T-helper 17 cell (primary cell): ENCODE measurements at regions not wholly inside any gene's neighbourhood (a gene's known extent, or its start where the extent isn't known, plus 50 kb on each side); places are given as distances from the start of the nearest gene placed in this dataset.

ENCODE experiments used
- ATAC-seq: fragments of 150-1000 bp; cut with Tn5 transposase; 2 replicates; pipeline ENCODE4 v1.10.0; 2021; ENCODE audit warnings: mild to moderate bottlenecking, moderate library complexity
- DNase-seq, 3 donors: peaks; one replicate each; pipeline versions ENCODE4 v3.0.0 to v3.0.0-alpha.2; 2020 to 2021
- H3K9me3 ChIP-seq: one replicate; pipeline ENCODE4 v1.7.0; 2013; ENCODE audit warnings: low read length, mild to moderate bottlenecking; ENCODE audit not compliant: control insufficient read depth, poor library complexity, severe bottlenecking
- H3K27ac Mint-ChIP-seq: one replicate; pipeline ENCODE4 v1.8.0; 2022; ENCODE audit warnings: mild to moderate bottlenecking, moderate library complexity, mixed read lengths
- H3K27me3 Mint-ChIP-seq: one replicate; pipeline ENCODE4 v1.8.0; 2022; ENCODE audit warnings: mixed read lengths
- H3K36me3 Mint-ChIP-seq: one replicate; pipeline ENCODE4 v1.8.0; 2022; ENCODE audit warnings: low read depth, mixed read lengths
- H3K4me1 Mint-ChIP-seq: one replicate; pipeline ENCODE4 v1.8.0; 2022; ENCODE audit warnings: mild to moderate bottlenecking, mixed read lengths
- H3K4me3 Mint-ChIP-seq: one replicate; pipeline ENCODE4 v1.8.0; 2022; ENCODE audit warnings: mild to moderate bottlenecking, moderate library complexity, mixed read lengths

DNA sequence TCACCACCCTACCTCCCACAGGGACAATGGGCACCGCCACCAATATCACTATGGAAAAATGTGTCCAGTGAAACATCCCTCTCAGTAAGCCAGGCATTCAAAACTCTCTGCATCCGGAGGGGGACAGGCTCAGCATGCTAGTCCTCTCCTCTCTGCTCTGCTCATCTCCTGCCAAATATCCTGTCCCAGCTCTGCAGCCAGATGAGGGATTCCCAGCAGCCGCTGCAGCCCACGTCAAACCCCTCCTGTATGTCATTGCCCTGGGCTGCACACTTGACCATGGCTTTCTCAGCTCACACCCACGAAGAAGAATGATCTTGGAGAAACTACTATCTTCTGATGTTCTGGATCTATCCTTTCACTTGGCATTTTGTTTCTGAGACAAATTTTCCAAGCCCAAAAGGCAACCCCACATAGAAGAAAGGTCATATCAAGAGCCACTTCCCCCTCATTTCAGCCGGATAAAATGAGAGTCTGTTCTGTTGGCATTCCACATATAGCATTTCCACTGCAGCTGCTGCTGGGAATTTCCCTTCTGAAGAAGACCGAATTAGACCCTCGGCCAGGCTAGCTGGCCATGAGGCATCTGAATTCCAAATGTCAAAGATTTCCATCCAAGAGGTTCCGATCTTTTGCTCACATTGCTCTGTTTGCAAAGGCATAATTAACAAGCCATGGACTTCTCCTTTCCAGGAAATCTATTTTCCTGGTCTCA lies 338.0 kb downstream of the ACTL7B start:
- ATAC-seq, result no peak
- no peaks in the 10 kb centered on the region for H3K4me1 Mint-ChIP-seq

DNA sequence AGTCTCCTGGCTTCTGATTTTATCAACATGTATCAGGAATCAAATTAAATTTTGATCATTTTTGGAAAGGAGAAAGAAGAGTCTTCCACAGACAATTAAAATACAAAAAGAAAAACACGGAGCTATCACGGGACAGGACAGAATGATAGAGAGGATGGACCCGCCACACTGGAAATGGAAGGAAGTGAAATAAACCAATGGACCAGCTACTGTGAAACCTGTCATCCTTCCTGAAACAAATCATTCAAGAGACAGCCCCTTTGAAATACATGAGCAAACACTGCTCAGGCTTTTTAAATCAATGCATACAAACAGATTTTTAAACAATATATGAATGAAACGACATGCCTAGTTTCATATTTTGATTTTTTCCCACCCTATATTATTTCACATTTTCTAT lies 339.4 kb downstream of the ACTL7B start:
- DNase-seq, result no peak
- Mint-ChIP-seq H3K27me3 (no peaks in the 10 kb centered on the region), H3K36me3 (peaks cover 2% of the 10 kb centered on the region), H3K4me1 (no peaks in the 10 kb centered on the region), H3K4me3 (no peak overlapping the region), H3K27ac (no peak overlapping the region)
- ATAC-seq, result no peak
- H3K9me3 ChIP-seq, result no peaks in the 10 kb centered on the region

More for the DNA sequence above, 338.0 kb downstream of the ACTL7B start:
- Mint-ChIP-seq H3K36me3 (peaks cover 2% of the 10 kb centered on the region), H3K27me3 (no peaks in the 10 kb centered on the region), H3K4me3 (no peak overlapping the region), H3K27ac (no peak overlapping the region)
- H3K9me3 ChIP-seq, result no peaks in the 10 kb centered on the region
- DNase-seq, result no peak

DNA sequence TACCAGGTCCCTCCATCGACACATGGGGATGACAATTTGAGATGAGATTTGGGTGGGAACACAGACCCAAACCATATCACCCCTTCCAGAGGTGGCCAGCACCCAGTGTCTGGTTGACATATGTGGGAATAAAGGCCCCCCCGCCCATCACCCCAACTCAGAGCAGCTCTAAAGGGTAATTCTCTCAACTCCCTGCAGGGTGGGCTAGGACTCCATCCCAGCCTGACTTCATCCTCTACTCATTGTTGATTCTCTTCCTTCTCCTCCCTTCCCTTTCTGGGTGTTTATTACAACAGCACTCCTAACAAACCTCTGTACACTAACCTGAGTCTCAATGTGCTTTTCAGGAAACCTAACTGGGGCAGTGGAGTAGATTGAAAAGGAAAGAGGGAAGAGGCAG lies 339.9 kb downstream of the ACTL7B start:
- Mint-ChIP-seq H3K4me3 (no peak overlapping the region), H3K36me3 (peaks cover 2% of the 10 kb centered on the region)

DNA sequence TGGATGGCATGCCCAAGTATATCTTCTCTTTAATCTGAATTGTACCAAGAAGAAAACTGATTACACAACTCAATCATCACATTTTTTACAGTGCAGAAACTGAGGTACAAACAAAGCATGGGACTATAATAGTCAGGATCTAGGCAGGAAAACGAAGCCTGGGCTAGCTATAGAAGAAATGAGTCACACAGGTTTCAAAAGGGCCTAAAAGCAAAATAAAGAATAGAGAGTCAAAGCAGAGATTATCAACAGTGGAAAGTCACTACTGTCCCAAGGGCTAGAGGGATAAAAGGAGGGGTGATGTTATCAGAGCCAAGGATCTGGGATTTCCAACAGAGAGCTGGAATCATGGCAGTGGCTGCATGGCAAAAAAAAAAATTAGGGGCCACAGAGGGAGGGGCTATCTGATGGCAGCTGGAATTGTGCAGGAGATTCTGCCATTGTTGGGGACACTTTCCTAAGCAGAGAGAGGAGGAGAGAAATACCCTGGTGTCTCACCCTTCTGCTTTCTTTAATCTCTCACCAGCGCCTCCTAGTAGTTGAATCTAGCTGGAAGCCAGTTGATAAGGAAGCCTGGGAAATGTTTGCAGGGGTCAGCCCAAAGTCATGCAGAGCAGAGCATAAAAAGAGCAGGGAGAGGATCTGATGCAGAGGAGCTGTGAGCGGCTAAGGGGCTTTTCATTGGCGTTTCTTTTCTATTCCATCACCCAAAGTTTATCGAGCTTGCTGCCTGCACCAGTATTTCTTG lies 343.2 kb downstream of the ACTL7B start:
- H3K9me3 ChIP-seq, result no peaks in the 10 kb centered on the region
- H3K4me3 Mint-ChIP-seq, result no peak overlapping the region
- no peaks in the 10 kb centered on the region for H3K27me3 Mint-ChIP-seq
- H3K36me3 Mint-ChIP-seq, result peaks cover 2% of the 10 kb centered on the region
- no peak for DNase-seq
- no peak overlapping the region for H3K27ac Mint-ChIP-seq
- H3K4me1 Mint-ChIP-seq, result no peaks in the 10 kb centered on the region
- ATAC-seq, result no peak

More for the DNA sequence above, 339.9 kb downstream of the ACTL7B start:
- Mint-ChIP-seq H3K4me1 (no peaks in the 10 kb centered on the region), H3K27ac (no peak overlapping the region), H3K27me3 (no peaks in the 10 kb centered on the region)
- DNase-seq, result no peak
- no peaks in the 10 kb centered on the region for H3K9me3 ChIP-seq
- ATAC-seq, result no peak

DNA sequence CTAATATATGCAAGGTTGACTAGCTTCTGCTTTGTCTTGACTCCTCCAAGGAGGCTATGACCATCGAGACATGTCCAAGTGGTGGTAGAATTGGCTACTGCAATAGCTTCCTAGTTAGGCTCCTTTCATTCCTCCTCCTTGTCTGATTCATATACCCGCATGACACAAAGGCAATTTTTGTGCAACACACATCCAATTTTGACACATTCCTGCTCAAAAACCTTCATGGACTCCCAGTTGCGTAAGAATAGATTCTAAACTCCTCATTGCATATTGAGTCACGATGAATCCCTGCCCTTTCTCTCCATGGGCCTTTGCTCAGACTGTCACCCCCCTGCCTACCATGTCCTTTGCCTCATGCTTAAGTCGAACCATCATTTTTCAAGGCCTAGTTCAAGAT lies 344.5 kb downstream of the ACTL7B start:
- H3K4me1 Mint-ChIP-seq, result no peaks in the 10 kb centered on the region
- no peaks in the 10 kb centered on the region for H3K27me3 Mint-ChIP-seq
- ATAC-seq, result no peak

DNA sequence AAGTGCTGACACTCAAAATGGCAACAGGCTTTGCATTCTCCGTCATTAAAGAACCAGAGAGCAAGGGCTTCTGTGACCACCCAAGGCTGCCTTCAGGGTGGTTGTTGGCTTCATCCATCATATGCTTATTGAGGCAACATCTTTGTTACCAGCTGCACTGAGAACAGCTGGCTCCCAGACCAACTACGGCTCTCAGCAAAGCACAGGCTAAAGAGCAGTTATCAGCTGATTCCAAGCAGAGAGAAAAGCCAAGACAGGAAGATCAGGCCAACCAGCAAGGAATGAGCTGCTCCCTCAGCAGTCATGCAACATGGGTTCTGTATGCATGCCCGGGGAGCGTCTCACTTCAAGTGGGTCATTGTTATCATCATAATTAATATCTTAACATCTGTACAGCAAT lies 358.9 kb downstream of the ACTL7B start:
- ATAC-seq (no peak), DNase-seq (no peak)
- Mint-ChIP-seq H3K4me1 (no peaks in the 10 kb centered on the region), H3K27me3 (no peaks in the 10 kb centered on the region), H3K4me3 (no peak overlapping the region), H3K27ac (no peak overlapping the region), H3K36me3 (no peaks in the 10 kb centered on the region)
- no peaks in the 10 kb centered on the region for H3K9me3 ChIP-seq

More for the DNA sequence above, 344.5 kb downstream of the ACTL7B start:
- no peak for DNase-seq
- no peak overlapping the region for H3K4me3 Mint-ChIP-seq
- H3K36me3 Mint-ChIP-seq, result peaks cover 2% of the 10 kb centered on the region
- no peak overlapping the region for H3K27ac Mint-ChIP-seq
- H3K9me3 ChIP-seq, result no peaks in the 10 kb centered on the region

DNA sequence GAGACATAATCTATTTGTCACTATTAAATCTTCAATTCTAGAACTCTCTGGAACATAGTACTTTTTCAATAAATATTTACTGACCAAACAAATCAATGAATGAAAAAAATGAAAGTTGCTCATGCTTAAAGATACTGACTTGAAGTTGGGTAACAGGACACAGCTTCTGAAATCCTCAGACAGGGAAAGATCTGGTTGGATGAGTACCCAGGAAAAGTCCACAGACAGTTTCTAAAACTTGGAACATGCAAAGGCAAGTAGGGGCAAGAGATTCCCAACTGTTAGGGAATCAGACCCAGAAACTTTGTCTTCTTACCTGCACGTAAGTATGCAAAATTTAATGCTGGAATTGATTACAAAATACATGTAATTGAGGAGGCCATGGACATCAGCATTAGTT lies 366.2 kb downstream of the ACTL7B start:
- Mint-ChIP-seq H3K36me3 (no peaks in the 10 kb centered on the region), H3K27ac (no peak overlapping the region), H3K4me1 (no peaks in the 10 kb centered on the region), H3K27me3 (no peaks in the 10 kb centered on the region), H3K4me3 (no peak overlapping the region)
- no peaks in the 10 kb centered on the region for H3K9me3 ChIP-seq
- no peak for DNase-seq
- ATAC-seq, result no peak

DNA sequence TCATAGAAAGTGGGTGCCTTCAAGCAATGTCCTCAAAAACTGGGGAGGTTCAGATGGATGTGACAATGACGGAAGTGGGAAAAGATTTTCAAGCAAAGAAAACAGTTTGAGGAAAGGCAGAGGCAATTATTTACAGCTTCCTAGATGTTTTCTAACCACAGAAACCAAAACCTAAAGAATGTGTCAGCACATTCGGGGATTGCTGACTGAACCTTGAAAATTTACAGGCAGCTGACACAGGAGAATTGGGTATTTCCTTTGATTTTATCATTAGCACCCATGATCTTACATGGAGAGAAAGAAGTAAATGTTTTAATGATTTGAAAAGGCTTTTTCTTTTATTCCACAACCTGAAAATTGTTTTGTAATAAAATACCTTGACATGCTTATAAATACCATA lies 369.0 kb downstream of the ACTL7B start:
- H3K4me3 Mint-ChIP-seq, result no peak overlapping the region
- no peak for DNase-seq
- ATAC-seq, result no peak
- H3K36me3 Mint-ChIP-seq, result no peaks in the 10 kb centered on the region
- H3K27ac Mint-ChIP-seq, result no peak overlapping the region
- no peaks in the 10 kb centered on the region for H3K9me3 ChIP-seq
- no peaks in the 10 kb centered on the region for H3K27me3 Mint-ChIP-seq
- no peaks in the 10 kb centered on the region for H3K4me1 Mint-ChIP-seq

DNA sequence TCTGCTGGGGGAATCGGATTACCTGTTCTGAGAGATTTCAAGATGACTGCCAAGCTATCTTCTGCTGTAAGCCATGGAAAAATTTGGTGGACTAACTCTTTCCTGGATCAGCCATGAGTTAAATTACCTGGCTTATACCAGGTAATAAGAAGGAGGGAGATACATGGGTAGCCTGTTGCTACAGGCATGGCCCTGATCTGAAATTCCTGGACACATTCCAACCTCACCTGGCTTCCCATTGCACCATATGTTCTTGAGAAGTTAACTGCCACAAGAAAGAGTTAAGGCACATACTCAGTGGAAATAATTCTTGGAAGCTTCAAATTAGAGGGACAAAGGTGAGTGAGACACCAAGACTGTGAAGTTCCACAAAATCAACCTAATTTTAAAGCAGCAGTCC lies 371.3 kb downstream of the ACTL7B start:
- no peaks in the 10 kb centered on the region for H3K9me3 ChIP-seq
- Mint-ChIP-seq H3K36me3 (no peaks in the 10 kb centered on the region), H3K27me3 (no peaks in the 10 kb centered on the region), H3K4me3 (no peak overlapping the region), H3K4me1 (no peaks in the 10 kb centered on the region), H3K27ac (no peak overlapping the region)
- ATAC-seq (no peak), DNase-seq (no peak)

DNA sequence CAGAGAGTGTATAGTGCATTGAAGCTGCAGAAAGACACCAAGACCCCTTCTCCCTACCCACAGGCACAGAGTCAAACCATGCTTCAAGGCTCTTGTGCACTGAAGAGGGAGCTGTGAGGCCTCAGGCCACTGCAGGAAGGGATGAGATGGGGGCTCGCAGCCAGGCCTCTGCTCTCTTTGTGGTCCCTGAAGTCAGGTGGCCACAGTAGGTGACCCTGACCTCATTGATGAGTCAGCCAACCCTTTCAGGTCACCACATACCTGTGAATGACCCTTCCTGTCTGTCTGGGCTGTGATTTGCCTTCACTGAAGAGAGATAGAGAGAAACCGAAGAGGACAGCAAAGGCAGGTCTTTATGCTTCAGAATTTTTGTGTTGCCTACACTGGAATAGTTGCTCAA lies 372.1 kb downstream of the ACTL7B start:
- no peaks in the 10 kb centered on the region for H3K9me3 ChIP-seq
- Mint-ChIP-seq H3K4me3 (no peak overlapping the region), H3K36me3 (no peaks in the 10 kb centered on the region), H3K27ac (no peak overlapping the region), H3K4me1 (no peaks in the 10 kb centered on the region), H3K27me3 (no peaks in the 10 kb centered on the region)
- no peak for DNase-seq
- ATAC-seq, result no peak

DNA sequence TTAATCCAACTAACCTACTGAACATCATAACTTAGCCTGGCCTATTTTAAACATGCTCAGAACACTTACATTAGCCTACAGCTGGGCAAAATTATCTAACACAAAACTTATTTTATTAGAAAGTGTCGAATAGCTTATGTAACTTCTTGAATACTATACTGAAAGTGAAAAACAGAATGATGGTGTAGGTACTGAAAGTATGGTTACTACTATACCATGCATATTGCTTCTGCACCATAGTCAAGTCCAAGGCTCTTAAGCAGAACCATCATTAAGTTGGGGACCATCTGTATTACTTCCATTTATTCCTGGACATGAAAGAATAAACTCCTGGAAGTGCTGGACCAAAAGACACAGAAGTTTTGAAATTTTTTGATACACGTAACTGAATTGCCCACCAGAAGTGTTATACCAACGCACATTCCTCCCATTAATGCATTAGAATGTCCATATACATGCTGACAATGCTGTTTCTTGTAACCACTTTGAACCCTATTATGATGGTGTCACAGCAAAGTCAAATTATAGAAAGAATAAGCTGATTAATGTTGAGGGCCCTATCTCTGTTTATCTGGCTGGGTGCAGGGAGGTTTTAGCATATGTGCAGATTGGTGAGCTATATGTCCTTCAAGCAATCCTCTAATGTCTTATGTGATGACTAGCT lies 375.7 kb downstream of the ACTL7B start:
- Mint-ChIP-seq H3K36me3 (no peaks in the 10 kb centered on the region), H3K27me3 (no peaks in the 10 kb centered on the region)
- no peak for ATAC-seq

DNA sequence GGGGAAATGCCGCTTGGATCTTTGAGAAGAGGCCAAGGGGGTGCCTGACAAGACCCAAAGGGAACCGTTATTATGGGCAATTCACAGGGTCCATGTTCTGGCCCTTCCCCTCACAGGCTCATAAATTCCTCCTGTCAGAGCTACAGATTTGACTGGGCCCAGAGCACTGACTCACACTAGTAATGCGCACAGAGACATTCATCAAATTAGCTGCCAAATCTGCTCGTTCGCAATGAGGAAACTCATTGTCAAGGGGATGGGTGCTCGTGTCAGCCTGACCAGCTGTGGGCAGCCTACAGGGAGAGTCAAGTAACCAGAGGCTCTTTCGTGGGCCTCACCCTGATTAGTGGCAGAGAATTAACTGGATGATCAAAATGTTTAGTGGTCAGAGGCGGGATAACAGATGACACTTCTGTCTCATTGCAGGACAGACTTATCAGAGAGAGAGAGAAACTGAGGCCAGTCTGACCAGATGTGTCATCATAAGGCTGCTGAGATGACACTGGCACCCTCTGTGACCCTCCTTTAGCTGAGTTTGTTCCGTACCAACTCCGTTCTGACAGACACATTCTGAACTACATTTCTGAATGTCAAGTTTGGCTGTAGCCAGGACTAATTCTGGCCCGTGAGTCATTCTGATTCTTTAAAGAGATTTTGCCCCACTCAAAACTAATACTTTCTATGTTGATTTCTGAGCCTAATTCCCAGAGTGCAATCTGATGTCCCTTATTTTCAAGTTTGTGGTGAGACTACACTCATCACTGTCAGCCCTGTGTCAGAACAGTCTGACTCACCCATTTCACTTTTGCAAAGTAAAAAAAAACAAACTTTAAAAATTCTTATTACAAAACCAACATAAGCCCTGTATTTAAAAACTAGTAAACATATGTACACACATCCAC lies 377.1 kb downstream of the ACTL7B start:
- Mint-ChIP-seq H3K27ac (no peak overlapping the region), H3K36me3 (no peaks in the 10 kb centered on the region), H3K27me3 (no peaks in the 10 kb centered on the region), H3K4me1 (no peaks in the 10 kb centered on the region), H3K4me3 (no peak overlapping the region)
- H3K9me3 ChIP-seq, result no peaks in the 10 kb centered on the region
- DNase-seq (no peak), ATAC-seq (no peak)

More for the DNA sequence above, 375.7 kb downstream of the ACTL7B start:
- Mint-ChIP-seq H3K27ac (no peak overlapping the region), H3K4me3 (no peak overlapping the region), H3K4me1 (no peaks in the 10 kb centered on the region)
- no peak for DNase-seq
- H3K9me3 ChIP-seq, result no peaks in the 10 kb centered on the region

DNA sequence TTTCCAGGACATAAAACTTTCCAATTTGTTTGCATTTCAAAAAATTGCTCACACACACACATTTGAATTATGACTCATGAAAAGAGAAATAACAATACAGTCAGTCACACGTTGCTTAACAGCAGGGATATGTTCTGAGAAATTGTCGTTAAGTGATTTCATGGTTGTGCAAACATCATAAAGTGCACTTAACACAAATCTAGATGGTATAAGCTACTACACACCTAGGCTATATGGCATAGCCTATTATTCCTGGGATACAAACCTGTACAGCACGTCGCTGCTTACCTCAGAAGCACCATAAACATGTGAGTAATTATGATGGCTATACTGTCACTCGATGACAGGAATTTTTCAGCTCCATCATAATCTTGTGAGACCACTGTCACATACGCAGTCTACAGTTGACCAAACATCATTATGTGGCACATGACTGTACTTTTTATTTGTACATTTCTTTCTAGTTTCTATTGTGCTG lies 378.2 kb downstream of the ACTL7B start:
- Mint-ChIP-seq H3K27ac (no peak overlapping the region), H3K36me3 (no peaks in the 10 kb centered on the region), H3K4me1 (no peaks in the 10 kb centered on the region), H3K4me3 (no peak overlapping the region), H3K27me3 (no peaks in the 10 kb centered on the region)
- H3K9me3 ChIP-seq, result no peaks in the 10 kb centered on the region
- DNase-seq (no peak), ATAC-seq (no peak)
